ENCODE measurements at regions not wholly inside any gene's neighbourhood (a gene's known extent, or its start where the extent isn't known, plus 50 kb on each side); places are given as distances from the start of the nearest gene placed in this dataset.
"Not testable (repeated sequence)": the region's sequence is repeated elsewhere in the genome, so short reads cannot be mapped to it uniquely, and the experiment has no call there.

DNA sequence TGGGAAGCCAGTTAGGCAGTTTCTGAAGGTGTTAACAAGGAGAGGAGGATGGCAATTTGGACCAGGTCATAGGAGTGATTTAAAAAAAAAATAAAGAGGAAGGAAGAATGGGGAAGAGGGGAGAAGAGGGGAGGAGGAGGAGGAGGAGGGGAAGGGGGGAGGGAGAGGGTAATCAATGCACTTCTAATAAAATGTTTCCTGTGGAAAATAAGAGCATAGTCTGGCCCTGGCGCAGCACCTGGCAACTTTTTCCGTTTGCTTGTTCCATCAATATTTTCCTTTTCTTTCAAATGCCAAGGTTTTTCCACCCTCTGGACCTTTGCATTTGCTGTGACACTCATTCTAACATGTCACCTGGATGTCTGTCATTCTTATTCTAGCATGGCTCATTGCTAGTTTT is 308.2 kb downstream of the PPP1R3A start:
- POLR2A ChIA-PET (ENCODE audit: low non-redundant PET), result no interaction called here
- no peak for DNase-seq (ENCODE audit: low spot score)
- TF ChIP-seq, protein P1, sequence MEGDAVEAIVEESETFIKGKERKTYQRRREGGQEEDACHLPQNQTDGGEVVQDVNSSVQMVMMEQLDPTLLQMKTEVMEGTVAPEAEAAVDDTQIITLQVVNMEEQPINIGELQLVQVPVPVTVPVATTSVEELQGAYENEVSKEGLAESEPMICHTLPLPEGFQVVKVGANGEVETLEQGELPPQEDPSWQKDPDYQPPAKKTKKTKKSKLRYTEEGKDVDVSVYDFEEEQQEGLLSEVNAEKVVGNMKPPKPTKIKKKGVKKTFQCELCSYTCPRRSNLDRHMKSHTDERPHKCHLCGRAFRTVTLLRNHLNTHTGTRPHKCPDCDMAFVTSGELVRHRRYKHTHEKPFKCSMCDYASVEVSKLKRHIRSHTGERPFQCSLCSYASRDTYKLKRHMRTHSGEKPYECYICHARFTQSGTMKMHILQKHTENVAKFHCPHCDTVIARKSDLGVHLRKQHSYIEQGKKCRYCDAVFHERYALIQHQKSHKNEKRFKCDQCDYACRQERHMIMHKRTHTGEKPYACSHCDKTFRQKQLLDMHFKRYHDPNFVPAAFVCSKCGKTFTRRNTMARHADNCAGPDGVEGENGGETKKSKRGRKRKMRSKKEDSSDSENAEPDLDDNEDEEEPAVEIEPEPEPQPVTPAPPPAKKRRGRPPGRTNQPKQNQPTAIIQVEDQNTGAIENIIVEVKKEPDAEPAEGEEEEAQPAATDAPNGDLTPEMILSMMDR (conservative IDR thresholded peaks at IDR 0.05; ENCODE audit: low read depth), result no peak
- no peak overlapping the region for H3K27ac ChIP-seq
- CTCF ChIA-PET, result no interaction called here

GRCh38 chr7:113608782-113609181 is 310.0 kb downstream of the PPP1R3A start:
- DNase-seq (ENCODE audit: low spot score), result no peak
- TF ChIP-seq, protein P1 (conservative IDR thresholded peaks at IDR 0.05; ENCODE audit: low read depth), result no peak
- POLR2A ChIA-PET (ENCODE audit: low non-redundant PET), result no interaction called here
- CTCF ChIA-PET, result interaction anchor here (1.0 kb wide), 1 partner anchor 12 kb away, joined by 3 read pairs; no protein-coding TSS in a partner anchor
- H3K27ac ChIP-seq, result no peak overlapping the region

DNA sequence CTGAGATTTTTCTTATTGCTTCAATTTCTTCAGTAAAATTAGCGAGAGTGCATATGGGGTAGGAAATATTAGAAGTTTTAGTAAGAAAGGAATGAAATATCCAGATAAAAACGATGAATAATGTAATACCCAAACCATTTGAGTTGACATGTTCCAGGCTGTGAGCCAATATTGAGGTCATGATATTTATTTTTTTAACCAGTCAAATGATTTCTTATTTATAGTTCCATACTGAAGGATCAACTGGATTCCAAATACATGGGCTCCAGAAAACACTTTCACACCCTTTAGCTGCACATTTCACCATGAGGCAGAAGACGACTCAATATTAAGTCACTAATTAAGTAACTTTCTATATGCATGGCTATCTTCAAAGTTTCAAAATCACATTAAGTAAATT is 312.5 kb downstream of the PPP1R3A start:
- ChIA-PET POLR2A (ENCODE audit: low non-redundant PET) (no interaction called here), CTCF (no interaction called here)
- no peak for DNase-seq (ENCODE audit: low spot score)
- TF ChIP-seq, protein P1 (conservative IDR thresholded peaks at IDR 0.05; ENCODE audit: low read depth), result no peak
- H3K27ac ChIP-seq, result no peak overlapping the region

DNA sequence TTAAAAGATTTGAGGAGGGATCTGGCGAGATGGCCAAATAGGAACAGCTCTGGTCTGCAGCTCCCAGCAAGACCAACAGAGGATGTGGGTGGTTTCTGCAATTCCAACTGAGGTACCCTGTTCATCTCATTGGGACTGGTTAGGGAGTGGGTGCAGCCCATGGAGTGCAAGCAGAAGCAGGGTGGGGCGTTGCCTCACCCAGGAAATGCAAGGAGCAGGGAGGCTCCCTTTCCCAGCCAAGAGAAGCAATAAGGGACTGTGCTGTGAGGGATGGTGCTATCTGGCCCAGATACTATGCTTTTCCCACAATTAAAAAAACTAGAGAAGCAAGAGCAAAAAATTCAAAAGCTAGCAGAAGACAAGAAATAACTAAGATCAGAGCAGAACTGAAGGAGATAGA is 318.4 kb downstream of the PPP1R3A start:
- DNase-seq (ENCODE audit: low spot score); POLR2A ChIA-PET (ENCODE audit: low non-redundant PET); H3K27ac ChIP-seq; CTCF ChIA-PET: not testable (repeated sequence)

DNA sequence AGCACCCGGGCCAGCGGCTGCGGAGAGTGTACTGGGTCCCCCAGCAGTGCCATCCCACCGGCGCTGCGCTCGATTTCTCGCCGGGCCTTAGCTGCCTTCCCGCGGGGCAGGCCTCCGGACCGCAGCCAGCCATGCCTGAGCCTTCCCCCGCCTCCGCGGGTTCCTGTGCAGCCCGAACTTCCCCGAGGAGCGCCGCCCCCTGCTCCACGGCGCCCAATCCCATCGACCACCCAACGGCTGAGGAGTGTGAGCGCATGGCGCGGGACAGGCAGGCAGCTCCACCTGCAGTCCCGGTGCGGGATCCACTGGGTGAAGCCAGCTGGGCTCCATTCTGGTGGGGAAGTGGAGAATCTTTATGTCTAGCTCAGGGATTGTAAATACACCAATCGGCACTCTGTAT is 325.4 kb downstream of the PPP1R3A start:
- DNase-seq (ENCODE audit: low spot score); CTCF ChIA-PET; POLR2A ChIA-PET (ENCODE audit: low non-redundant PET); H3K27ac ChIP-seq: not testable (repeated sequence)

- POLR2A ChIA-PET (ENCODE audit: low non-redundant PET); H3K27ac ChIP-seq; CTCF ChIA-PET; DNase-seq (ENCODE audit: low spot score): not testable (repeated sequence)
Observed at GRCh38 chr7:113592924-113593323, 325.9 kb downstream of the PPP1R3A start.

GRCh38 chr7:113582471-113582870 is 336.3 kb downstream of the PPP1R3A start:
- DNase-seq (ENCODE audit: low spot score), result peak; percentile 8
- TF ChIP-seq, protein P1 (conservative IDR thresholded peaks at IDR 0.05; ENCODE audit: low read depth), result no peak
- CTCF ChIA-PET, result no interaction called here

GRCh38 chr7:113563257-113563656 is 355.6 kb downstream of the PPP1R3A start:
- DNase-seq (ENCODE audit: low spot score); CTCF ChIA-PET; H3K27ac ChIP-seq; POLR2A ChIA-PET (ENCODE audit: low non-redundant PET): not testable (repeated sequence)

More at GRCh38 chr7:113582471-113582870, 336.3 kb downstream of the PPP1R3A start:
- no peak overlapping the region for H3K27ac ChIP-seq
- POLR2A ChIA-PET (ENCODE audit: low non-redundant PET), result no interaction called here

DNA sequence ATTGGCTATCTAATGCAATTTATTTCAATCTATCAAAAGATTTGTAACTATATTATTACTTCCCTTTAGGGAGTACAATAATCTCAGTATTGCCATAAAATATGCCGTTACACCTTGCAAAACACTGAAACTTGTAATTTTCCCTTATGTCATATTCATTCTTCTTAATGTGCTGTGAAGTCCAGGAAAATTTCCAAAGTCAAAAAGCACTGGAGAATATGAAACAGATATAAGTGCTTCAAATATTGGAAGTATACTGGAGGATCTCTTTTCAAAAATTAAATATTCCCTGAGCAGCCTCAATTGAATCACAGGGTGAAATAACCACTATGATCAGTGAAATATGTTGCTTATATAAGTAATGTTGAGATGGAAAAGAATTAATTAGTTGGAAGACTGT is 356.0 kb downstream of the PPP1R3A start:
- ChIA-PET CTCF (interaction anchor here (0.7 kb wide), 1 partner anchor 14 kb away, joined by 4 read pairs; no protein-coding TSS in a partner anchor), POLR2A (ENCODE audit: low non-redundant PET) (no interaction called here)
- H3K27ac ChIP-seq, result no peak overlapping the region
- DNase-seq (ENCODE audit: low spot score), result no peak
- TF ChIP-seq, protein P1 (conservative IDR thresholded peaks at IDR 0.05; ENCODE audit: low read depth), result no peak

Data from RWPE1 (cell line).